Immature natural killer cell (primary cell): ENCODE measurements at regions not wholly inside any gene's neighbourhood (a gene's known extent, or its start where the extent isn't known, plus 50 kb on each side); places are given as distances from the start of the nearest gene placed in this dataset.

Experiments used
- DNase-seq, 3 donors: peaks; one replicate each; pipeline ENCODE4 v3.0.0; 2022; ENCODE audit warnings: mixed read lengths in 1 of 3
- H3K27ac Mint-ChIP-seq, 6 donors: one replicate each; pipeline ENCODE4 v1.8.0; 2020; ENCODE audit warnings: mixed read lengths in 6 of 6, mild to moderate bottlenecking in 5 of 6, inconsistent platforms in 4 of 6, moderate library complexity in 3 of 6
- H3K27me3 Mint-ChIP-seq, 3 donors: one replicate each; pipeline ENCODE4 v1.8.0; 2020 to 2021; ENCODE audit warnings: low read depth in 3 of 3, mild to moderate bottlenecking in 3 of 3, mixed read lengths in 3 of 3, moderate library complexity in 3 of 3, inconsistent platforms in 1 of 3
- H3K36me3 Mint-ChIP-seq, 3 donors: one replicate each; pipeline ENCODE4 v1.8.0; 2020; ENCODE audit warnings: mixed read lengths in 3 of 3, inconsistent platforms in 2 of 3, mild to moderate bottlenecking in 2 of 3
- H3K4me1 Mint-ChIP-seq, 2 donors: one replicate each; pipeline ENCODE4 v1.8.0; 2020; ENCODE audit warnings: inconsistent platforms in 2 of 2, mild to moderate bottlenecking in 2 of 2, mixed read lengths in 2 of 2, moderate library complexity in 1 of 2
- H3K4me3 Mint-ChIP-seq, 5 donors: one replicate each; pipeline ENCODE4 v1.8.0; 2020; ENCODE audit warnings: mild to moderate bottlenecking in 5 of 5, mixed read lengths in 5 of 5, inconsistent platforms in 3 of 5, moderate library complexity in 3 of 5
- H3K9me3 Mint-ChIP-seq, 6 donors: one replicate each; pipeline ENCODE4 v1.8.0; 2020; ENCODE audit warnings: mild to moderate bottlenecking in 6 of 6, mixed read lengths in 6 of 6, inconsistent platforms in 4 of 6, moderate library complexity in 3 of 6

DNA sequence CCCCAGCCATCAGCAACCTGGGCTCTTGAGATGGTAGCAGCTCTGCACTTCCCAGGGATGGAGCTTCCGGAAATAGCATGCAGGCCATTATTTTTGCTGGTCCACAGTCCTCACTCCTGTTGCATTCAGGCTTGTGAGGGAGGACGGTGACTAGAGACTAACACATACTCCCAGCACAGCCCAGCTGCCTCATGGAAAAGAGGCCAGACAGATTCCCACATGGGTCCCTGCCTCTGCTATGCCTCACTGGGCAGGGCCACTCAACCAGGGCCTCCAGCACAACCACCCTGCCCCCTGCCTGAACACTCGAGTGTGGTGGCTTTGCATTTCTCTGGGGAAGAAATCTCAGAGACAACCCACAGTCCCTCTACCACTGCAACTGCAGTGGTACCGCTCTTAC, 1195.1 kb downstream of the PCDH18 start:
- no peaks in the 10 kb centered on the region for H3K36me3 Mint-ChIP-seq
- peaks cover 0 to 42% (median 16%) of the 10 kb centered on the region in 6 donors for H3K9me3 Mint-ChIP-seq
- no peak overlapping the region for H3K27ac Mint-ChIP-seq
- no peaks in the 10 kb centered on the region for H3K4me1 Mint-ChIP-seq
- no peak overlapping the region for H3K4me3 Mint-ChIP-seq
- no peak for DNase-seq
- no peaks in the 10 kb centered on the region for H3K27me3 Mint-ChIP-seq

DNA sequence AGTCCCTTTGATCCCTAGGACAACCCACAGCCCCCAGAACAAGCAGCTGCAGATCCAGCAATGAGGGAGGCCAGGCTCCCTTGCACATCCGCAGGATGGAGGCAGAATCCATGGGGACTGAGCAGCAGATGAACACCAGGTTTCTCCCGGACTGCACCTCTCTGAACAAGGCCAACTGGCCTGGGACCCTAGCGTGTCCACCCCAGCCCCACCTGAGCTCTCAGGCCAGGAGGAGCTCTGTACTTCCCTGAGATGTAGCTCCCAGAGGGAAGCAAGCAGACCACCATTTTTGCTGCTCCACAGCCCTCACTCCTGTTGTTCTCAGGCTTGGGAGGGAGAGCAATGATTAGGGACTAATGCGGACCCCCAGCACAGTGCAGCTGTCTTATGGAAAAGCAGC, 1195.8 kb downstream of the PCDH18 start:
- no peaks in the 10 kb centered on the region for H3K4me1 Mint-ChIP-seq
- no peak for DNase-seq
- H3K9me3 Mint-ChIP-seq, result peaks cover 0 to 42% (median 16%) of the 10 kb centered on the region in 6 donors
- H3K27me3 Mint-ChIP-seq, result no peaks in the 10 kb centered on the region
- H3K27ac Mint-ChIP-seq, result no peak overlapping the region
- no peaks in the 10 kb centered on the region for H3K36me3 Mint-ChIP-seq
- H3K4me3 Mint-ChIP-seq, result no peak overlapping the region

DNA sequence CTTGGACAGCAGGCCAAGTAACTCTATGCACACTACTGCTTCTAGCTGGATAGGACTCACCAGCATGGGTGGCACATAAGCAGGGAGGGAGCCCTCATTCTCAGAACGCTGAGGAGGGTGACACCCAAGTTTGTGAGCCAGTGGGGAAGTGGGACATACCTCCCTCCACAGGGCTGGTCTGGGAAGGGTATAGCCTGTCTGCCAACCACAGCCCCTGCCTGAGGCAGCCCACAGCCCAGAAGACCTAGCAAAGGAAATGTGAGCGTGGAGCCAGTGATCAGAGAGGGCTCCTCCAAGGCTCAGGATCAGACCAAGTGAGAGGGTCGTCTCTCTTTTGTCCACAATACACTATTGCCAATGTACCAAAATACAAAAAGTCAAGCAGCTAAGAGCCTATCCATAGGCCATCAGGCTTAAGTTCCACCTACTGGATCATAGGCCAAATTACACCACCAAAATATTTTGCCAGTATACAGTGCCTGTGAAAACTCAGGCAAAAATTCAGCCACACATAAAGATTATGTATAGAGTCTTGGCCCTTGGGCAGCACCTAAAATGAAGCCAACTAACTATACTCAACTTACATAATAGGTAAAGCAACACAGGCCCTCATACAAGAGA, 1203.1 kb downstream of the PCDH18 start:
- Mint-ChIP-seq H3K4me3 (no peak overlapping the region), H3K9me3 (peaks cover 0 to 17% (median 5%) of the 10 kb centered on the region in 6 donors), H3K36me3 (no peaks in the 10 kb centered on the region), H3K27me3 (no peaks in the 10 kb centered on the region), H3K27ac (no peak overlapping the region), H3K4me1 (no peaks in the 10 kb centered on the region)
- DNase-seq, result no peak

DNA sequence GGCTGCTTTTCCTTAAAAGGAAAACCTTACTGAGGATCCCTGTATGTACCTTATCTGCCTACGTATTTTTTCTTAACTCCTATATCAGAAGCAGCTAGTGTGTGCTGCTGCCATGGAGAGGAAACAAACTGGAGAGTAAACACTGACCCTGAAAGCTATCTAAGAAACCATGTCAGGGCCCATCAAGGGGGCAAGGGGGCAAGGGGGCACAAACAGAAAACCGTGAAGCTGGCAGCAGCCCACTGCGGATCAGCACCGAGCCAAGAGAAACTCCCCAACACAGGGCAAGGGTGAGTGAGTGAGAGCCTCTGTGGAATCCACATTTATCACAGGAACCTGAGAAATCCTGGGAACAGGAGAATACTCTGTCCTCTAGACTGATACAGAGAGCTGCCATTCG, 1204.2 kb downstream of the PCDH18 start:
- Mint-ChIP-seq H3K27ac (no peak overlapping the region), H3K4me3 (no peak overlapping the region), H3K4me1 (no peaks in the 10 kb centered on the region), H3K27me3 (peaks cover 0 to 2% (median 0%) of the 10 kb centered on the region in 3 donors), H3K36me3 (no peaks in the 10 kb centered on the region), H3K9me3 (peaks cover 0 to 17% (median 5%) of the 10 kb centered on the region in 6 donors)
- no peak for DNase-seq

DNA sequence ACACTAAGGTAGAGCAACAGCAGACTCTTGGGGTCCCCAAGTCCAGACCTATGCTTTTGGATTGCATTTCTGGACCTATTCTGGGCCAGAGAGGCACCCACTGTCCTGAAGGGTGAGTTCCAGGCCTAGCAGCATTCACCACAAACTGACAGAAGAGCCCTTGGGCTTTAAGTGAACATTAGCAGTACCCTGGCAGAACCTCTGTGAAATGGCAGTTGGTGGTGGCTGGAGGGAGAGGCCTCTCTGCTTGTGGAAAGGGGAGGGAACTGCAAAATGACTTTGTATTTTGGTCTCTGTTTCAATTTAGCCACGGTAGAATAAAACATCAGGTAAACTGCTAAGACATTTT, 1211.9 kb downstream of the PCDH18 start:
- no peak overlapping the region for H3K27ac Mint-ChIP-seq
- H3K4me3 Mint-ChIP-seq, result no peak overlapping the region
- H3K9me3 Mint-ChIP-seq, result peaks cover 0 to 29% (median 3%) of the 10 kb centered on the region in 6 donors
- peaks cover 0 to 2% (median 0%) of the 10 kb centered on the region in 3 donors for H3K27me3 Mint-ChIP-seq
- no peaks in the 10 kb centered on the region for H3K4me1 Mint-ChIP-seq
- H3K36me3 Mint-ChIP-seq, result no peaks in the 10 kb centered on the region
- DNase-seq, result no peak

DNA sequence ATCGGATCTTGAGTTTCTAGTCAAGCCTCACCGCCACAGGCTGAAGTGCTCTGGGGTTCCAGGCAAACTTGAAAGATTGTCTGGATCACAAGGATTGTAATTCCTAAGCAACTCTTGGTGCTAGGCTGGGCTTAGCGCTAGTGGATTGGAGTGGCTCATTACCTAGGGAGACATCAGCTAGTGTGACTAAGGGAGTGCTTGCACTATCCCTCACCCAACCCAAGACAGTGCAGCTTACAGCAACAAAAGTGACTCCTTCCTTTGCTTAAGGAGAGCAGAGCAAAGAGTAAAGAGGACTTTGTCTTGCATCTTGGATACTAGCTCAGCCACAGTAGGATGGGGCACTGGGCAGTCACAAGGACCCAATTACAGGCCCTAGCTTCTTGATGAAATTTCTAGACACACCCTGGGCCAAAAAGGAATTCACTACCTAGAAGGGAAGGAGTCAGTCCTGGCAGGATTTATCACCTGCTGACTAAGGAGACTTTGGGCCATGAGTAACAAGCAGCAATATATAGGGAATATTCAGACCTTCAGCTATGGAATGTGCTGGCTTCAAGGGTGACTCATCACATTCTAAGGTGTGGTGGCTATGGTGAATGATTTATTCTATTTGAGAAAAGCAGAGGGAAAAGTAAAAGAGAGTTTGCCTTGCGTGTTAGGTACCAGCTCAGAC, 1212.4 kb downstream of the PCDH18 start:
- Mint-ChIP-seq H3K9me3 (peaks cover 0 to 29% (median 3%) of the 10 kb centered on the region in 6 donors), H3K27ac (no peak overlapping the region), H3K4me3 (no peak overlapping the region), H3K27me3 (peaks cover 0 to 2% (median 0%) of the 10 kb centered on the region in 3 donors), H3K4me1 (no peaks in the 10 kb centered on the region), H3K36me3 (no peaks in the 10 kb centered on the region)
- DNase-seq, result no peak

DNA sequence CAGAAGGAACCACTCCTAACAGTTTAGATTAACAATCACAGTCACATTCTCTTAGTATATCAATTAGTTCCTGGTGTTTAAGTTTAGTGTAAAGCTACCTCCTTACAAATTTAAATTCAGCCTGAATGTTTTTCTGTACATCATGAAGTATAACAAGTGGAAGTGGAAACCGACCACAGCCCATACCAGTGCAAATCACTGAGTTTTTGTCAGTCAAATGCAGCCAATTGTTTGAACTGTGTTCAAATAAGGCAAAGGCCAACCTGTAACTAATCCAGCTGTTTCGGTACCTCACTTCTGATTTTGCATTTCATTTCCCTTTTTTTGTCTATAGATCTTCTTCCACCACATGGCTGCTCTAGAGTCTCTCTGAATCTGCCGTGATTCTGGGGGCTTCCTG, 1215.3 kb downstream of the PCDH18 start:
- no peak overlapping the region for H3K27ac Mint-ChIP-seq
- no peaks in the 10 kb centered on the region for H3K27me3 Mint-ChIP-seq

DNA sequence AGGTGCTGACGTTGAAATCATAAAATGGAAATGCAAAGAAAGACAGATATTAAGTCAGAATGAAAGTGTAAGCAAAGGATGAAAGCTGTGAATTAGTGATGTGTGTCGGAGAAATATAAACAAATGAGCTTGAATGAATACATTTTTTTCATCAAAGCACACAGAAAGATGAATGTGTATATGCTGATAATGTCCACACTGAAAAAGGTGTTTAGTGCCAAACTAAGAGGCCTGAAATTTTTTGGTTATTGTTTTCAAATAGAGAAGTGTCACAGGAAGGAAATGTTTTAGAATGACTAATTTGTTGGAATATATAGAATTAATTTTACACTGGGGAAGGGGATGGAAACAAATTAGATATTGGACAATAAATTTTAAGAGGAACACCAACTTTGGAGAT, 1217.6 kb downstream of the PCDH18 start:
- no peaks in the 10 kb centered on the region for H3K36me3 Mint-ChIP-seq
- H3K4me3 Mint-ChIP-seq, result no peak overlapping the region
- no peaks in the 10 kb centered on the region for H3K27me3 Mint-ChIP-seq
- no peak for DNase-seq
- no peak overlapping the region for H3K27ac Mint-ChIP-seq
- no peaks in the 10 kb centered on the region for H3K4me1 Mint-ChIP-seq
- peaks cover 0 to 15% (median 8%) of the 10 kb centered on the region in 6 donors for H3K9me3 Mint-ChIP-seq

More for the DNA sequence above, 1215.3 kb downstream of the PCDH18 start:
- no peak for DNase-seq
- Mint-ChIP-seq H3K36me3 (no peaks in the 10 kb centered on the region), H3K4me1 (no peaks in the 10 kb centered on the region), H3K4me3 (no peak overlapping the region), H3K9me3 (peaks cover 3 to 19% (median 4%) of the 10 kb centered on the region in 6 donors)

DNA sequence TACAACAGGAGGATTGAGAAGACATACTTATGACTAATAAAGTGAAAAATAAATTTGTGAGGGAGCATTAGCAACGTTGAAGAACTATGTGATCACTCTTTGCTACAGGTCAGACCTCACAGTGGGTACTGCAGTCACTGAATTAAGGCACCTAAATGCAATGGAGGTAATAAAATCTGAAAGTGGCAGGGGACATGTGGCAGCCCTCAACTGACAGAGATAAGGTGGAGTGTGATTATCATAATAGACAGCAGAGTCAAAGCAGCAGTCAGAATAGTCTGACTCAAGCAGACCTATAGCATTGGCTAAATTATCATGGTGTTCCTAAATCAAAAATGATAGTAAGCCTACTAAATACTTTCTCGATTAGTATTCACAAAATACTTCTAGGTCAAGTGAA, 1220.5 kb downstream of the PCDH18 start:
- Mint-ChIP-seq H3K4me3 (no peak overlapping the region), H3K36me3 (no peaks in the 10 kb centered on the region), H3K27ac (no peak overlapping the region), H3K4me1 (no peaks in the 10 kb centered on the region), H3K9me3 (peaks cover 0 to 9% (median 6%) of the 10 kb centered on the region in 6 donors), H3K27me3 (no peaks in the 10 kb centered on the region)
- DNase-seq, result no peak

DNA sequence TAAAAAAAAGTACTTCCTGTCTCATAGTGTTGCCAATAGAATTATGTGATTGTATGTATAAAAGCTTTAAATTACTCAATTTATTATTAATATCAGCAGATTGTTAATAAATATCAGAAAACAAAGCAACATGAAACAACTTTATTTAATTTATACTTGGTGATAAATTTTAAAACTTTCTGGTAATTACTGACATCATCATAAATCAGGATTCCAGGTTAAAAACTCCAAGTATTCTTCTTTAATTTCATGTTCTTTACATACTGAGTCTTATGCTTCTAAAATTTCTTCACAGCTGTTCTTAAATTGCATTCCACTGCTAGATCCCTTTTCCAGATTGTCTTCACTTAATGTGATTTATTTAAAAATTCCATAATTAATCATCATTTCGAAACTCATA, 1224.5 kb downstream of the PCDH18 start:
- Mint-ChIP-seq H3K36me3 (no peaks in the 10 kb centered on the region), H3K4me1 (no peaks in the 10 kb centered on the region), H3K27ac (no peak overlapping the region), H3K9me3 (peaks cover 0 to 8% (median 3%) of the 10 kb centered on the region in 6 donors), H3K4me3 (no peak overlapping the region), H3K27me3 (no peaks in the 10 kb centered on the region)
- no peak for DNase-seq

DNA sequence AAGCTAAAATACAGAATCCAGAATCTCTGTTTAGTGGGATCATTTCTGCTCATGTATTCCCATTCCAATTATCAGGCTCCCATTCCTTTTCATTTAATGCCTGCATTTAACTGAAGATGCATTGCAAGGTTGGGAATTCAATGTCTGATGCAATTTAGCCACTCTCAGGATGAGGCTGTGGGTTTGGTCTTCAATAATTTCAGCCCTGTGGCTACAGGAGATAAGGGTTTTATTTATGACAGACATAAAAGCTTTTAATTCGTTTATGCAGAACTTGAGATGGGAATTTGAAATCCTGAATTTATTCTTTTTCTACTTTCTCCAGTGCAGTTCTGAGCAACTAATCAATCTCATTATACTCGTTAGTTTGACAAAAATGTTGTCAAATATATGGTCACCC, 1225.9 kb downstream of the PCDH18 start:
- no peak overlapping the region for H3K27ac Mint-ChIP-seq
- H3K4me3 Mint-ChIP-seq, result no peak overlapping the region
- no peaks in the 10 kb centered on the region for H3K36me3 Mint-ChIP-seq
- H3K4me1 Mint-ChIP-seq, result no peaks in the 10 kb centered on the region
- peaks cover 0 to 8% (median 2%) of the 10 kb centered on the region in 6 donors for H3K9me3 Mint-ChIP-seq
- DNase-seq, result no peak
- H3K27me3 Mint-ChIP-seq, result no peaks in the 10 kb centered on the region

DNA sequence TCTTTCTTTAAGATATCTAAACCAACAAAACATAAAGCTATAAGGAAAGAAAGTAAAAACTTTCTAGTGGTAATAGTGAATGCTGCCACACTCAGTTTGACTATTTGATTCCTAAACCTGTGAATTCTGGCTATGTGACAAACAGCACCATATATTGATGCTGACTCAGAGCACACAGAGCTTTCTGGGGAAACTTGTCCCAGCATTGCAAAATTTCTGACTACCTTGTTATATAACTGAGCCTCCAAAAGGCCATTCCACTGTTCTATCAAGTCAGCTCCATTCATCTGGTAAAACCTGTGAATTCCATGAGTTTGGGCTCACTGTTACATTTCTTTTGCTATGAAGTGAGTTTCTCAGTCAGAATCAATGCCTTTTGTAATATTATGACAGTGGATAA, 1229.7 kb downstream of the PCDH18 start:
- Mint-ChIP-seq H3K4me3 (no peak overlapping the region), H3K27me3 (peaks cover 0 to 2% (median 1%) of the 10 kb centered on the region in 3 donors), H3K9me3 (peaks cover 2 to 16% (median 9%) of the 10 kb centered on the region in 6 donors), H3K36me3 (no peaks in the 10 kb centered on the region), H3K27ac (no peak overlapping the region), H3K4me1 (no peaks in the 10 kb centered on the region)
- DNase-seq, result no peak

DNA sequence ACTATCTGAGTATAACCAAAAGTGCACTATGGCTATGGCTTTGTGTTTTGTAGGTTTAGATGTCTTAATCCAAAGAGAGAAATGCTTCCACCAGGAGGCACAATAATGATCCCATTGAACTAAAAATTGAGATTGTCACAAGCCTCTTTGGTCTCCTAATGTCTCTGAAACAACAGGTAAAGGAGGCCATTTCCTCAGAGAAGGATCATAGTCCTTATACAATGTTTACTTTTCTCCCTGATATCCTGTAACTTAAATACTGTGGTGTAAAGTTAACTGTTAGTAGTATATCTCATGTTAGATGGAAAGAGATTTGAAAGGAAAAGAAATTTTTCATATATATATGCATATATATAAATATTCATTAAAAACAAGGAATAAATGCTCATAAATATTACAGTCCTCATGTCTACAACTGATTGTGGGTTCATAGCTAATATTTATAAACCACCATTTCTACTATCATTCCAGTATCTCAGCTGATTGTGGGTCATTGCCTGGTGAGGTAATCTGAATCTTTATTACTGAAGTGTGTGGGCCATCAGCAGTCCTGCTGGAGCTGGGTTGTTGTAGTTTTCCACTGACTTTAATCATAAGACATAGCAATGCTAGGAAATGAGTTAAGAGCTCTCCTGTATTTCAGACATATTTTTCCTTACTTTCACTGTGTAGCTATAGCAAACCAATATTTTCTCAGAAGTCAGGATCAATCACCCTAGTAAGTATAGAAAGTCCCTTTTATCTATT, 1230.4 kb downstream of the PCDH18 start:
- H3K4me3 Mint-ChIP-seq, result no peak overlapping the region

DNA sequence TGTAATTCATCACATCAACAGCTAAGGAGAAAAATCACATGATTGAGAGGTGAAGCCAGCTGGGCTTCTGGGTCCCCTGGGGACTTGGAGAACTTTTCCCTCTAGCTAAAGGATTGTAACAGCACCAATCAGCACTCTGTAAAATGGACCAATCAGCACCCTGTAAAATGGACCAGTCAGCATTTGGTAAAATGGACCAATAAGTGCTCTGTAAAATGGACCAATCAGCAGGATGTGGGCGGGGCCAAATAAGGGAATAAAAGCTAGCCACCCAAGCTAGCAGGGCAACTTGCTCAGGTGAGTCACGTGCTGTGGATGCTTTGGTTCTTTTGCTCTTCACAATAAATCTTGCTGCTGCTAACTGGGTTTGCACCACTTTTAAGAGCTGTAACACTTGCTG, 1248.3 kb downstream of the PCDH18 start:
- Mint-ChIP-seq H3K4me1 (no peaks in the 10 kb centered on the region), H3K4me3 (no peak overlapping the region), H3K27ac (no peak overlapping the region), H3K27me3 (no peaks in the 10 kb centered on the region), H3K36me3 (no peaks in the 10 kb centered on the region), H3K9me3 (peaks cover 1 to 33% (median 10%) of the 10 kb centered on the region in 6 donors)
- DNase-seq, result no peak

More for the DNA sequence above, 1230.4 kb downstream of the PCDH18 start:
- Mint-ChIP-seq H3K4me1 (no peaks in the 10 kb centered on the region), H3K27ac (no peak overlapping the region), H3K9me3 (peaks cover 2 to 15% (median 9%) of the 10 kb centered on the region in 6 donors), H3K36me3 (no peaks in the 10 kb centered on the region), H3K27me3 (peaks cover 0 to 2% (median 1%) of the 10 kb centered on the region in 3 donors)
- no peak for DNase-seq
